Stimulated activated CD8-positive, alpha-beta memory T cell treated with anti-CD3 and anti-CD28 coated beads, Interleukin-12 subunit alpha, Interleukin-12 subunit beta, amount 100 ng/mL, for 24 hours (primary cell): ENCODE measurements at regions not wholly inside any gene's neighbourhood (a gene's known extent, or its start where the extent isn't known, plus 50 kb on each side); places are given as distances from the start of the nearest gene placed in this dataset.
"Not testable (repeated sequence)": the region's sequence is repeated elsewhere in the genome, so short reads cannot be mapped to it uniquely, and the experiment has no call there.

Source experiments
- DNase-seq: peaks from one replicate; pipeline ENCODE4 v3.0.0-alpha.2; 2020; ENCODE audit errors: extremely low read depth

DNA sequence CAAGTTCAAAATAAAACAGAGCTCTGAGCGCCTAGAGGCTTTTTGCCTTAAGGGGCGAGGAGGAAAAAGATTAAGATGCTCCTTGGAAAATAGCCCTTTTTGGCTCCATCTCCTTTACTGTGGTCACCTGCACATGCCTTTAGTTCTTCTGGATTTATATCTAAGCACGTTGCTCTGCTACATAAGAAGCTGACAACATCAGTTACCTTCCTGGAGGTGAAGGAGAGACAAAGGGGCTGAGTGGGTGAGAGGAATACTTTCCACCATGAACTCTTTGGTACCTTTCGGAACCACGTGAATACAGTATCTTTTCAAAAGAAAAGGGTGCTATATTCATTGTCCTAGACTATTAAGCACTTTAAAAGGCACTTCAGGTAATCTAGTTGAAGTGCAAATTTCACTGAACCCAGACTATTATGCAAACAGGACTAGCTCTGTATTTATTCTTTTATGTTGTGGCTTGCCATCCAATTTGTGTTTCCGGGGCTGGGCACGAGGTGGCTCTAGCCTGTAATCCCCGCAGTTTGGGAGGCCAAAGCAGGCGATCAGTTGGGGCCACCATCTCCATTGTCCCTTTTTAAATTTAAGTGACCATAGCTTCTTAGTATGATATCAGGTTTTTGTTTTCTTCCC, 201.5 kb downstream of the TM9SF2 start:
- no peak for DNase-seq

DNA sequence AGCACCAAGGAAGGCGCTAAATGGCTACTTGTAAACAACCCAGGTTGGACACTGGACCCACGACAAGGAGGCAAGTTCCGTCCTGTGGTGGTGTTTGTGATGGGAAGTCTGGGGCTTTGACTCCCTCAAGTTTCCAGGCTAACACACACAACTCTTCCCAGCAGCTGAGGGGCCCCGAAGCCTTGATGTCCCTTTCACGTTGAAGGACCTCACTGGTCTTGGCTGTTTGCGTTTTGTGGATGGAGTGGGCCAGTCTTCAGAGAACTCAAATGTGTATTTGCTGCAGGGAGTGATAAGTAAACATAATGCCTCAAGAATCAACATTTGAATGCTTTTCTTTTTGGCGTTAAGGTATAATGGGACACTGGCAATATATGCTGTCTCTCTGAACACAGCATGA, 199.2 kb downstream of the TM9SF2 start:
- no peak for DNase-seq

DNA sequence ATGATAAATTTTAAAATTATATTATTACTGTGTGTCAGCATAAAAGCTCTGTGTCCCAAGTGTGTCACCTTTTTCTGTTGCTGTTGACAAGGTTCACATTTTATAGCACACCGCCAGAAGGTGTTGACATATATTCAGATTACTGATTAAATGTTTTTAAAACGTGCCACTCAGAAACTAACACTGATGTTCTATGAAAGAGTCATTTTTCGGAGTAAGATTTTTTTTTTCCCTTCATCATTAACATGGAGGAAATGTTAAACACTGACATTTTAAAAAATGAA, 197.5 kb downstream of the TM9SF2 start:
- DNase-seq: no peak

GRCh38 chr13:99698010-99698815, 196.9 kb downstream of the TM9SF2 start:
- DNase-seq: no peak

DNA sequence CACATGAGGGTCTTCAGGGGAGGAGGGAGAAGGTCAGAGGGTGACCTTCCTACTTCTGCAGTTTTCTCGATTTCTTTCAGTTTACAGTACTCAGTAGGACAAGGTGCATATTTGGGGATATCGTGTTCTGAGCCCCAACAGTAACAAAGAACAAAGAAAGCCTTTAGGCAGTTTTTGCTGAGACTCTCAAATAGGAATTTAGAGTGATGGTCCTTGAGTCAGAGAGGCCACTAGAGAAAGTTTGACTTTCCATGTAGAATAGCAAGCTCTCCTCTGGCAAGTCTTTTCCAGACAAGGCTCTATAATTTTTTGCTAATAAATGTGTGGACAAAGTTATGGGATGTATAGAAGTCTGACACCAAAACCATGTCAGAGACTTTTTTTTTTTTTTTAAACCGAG, 194.6 kb downstream of the TM9SF2 start:
- DNase-seq: no peak

DNA sequence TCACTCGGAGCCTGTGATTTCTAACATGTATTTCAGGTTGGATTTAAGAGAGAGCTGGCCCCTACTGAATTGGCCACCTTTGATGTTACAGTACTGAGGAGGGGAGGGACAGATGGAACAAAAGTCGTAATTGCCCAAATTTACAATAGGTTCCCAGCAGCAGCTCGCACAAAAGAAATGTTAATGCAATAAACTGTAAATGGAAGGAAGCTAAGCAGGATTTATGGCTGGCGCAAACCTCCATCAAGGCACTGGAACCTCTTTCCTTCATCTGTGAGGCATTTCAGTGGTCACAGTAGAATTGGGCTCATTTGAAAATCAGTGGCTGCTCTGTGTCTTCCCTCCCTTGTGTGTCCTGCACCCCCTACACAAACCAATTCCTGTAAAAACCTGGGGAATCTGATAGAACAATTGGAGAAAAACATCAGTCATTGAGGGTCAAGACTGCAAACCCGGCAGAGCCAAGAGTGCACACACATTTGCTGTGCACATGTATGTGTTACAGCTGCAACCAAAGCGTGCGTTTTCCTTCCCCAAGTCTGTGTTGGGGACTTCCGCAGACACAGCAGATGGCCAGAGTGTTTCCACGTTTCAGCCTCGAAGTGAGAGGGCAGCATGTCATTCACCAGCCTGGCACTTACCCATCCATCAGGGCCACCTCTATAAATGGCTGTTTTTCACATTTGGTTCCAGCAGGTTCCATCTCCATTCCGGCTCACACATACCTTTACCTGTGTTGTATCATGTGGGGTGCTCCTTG, 192.8 kb downstream of the TM9SF2 start:
- no peak for DNase-seq

DNA sequence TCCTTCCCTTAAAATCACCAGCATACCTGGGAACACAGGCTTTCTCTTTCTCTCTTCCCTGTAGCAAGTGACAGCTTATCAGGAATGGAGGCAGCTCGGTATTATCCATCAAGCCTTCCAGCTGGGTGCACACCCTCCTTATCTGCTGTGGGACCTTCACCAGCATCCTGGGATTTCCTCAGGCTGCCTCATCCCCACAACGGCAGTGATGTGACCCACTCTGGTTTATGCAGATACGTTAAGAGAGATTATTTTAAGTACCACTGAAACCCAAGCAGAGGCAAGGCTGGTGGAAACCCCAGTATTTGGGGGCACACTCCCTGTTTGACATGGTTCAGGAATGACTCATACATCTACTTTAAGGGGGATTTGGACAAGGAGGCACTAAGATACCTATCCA, 192.1 kb downstream of the TM9SF2 start:
- DNase-seq: no peak

DNA sequence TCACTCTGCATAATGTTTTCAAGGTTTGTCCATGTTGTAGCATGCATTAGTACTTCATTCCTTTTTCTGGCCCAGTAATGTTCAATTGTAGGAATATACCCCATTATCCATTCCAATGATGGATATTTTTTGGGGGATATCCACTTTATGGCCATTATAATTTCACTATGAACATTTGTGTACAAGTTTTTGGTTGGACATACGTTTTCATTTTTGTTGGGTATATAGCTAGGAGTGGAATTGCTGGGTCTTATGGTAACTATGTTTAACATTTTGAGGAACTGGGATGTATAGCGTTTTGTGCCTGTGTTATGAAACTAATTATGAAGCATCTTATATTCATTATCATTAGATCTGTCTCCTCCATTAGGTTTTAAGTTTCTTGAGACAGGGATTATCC, 191.6 kb downstream of the TM9SF2 start:
- DNase-seq: no peak

- DNase-seq: no peak
Measured at GRCh38 chr13:99691552-99691951, 190.3 kb downstream of the TM9SF2 start.

DNA sequence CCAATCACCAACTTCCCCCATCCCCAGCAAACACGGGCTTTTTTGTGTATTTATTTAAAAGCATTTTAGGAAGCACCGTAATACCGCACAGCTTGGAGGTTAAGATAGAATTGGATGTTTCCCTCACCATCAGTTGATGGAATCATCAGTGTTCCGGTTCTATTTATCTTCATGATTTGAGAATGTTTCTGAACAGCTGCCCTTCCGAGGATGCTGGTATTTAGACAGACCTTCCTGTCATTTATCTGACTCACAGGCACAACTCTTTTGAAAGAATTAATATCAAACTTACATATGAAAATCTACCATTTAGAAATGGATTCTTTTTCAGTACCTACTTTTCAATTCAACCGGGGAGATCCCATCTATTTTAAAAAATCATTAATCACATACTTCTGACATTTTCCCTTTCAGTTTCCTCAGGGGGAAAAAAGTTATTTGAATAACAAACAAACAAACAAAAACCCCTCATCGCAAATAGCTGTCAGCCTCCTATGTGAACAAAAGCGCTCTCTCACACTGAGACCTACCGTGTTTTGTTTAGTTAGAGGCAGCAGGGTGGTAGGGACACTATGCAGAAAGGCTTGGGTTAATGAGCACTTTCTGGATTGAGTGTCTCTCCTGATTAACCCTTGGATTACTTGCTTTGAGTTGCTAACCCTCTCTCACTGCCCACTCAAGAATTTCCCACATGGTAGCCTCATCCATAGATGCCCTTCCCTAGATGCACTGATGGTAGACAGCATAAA, 189.3 kb downstream of the TM9SF2 start:
- DNase-seq: no peak

- DNase-seq: no peak
Measured at GRCh38 chr13:99689955-99690354, 188.7 kb downstream of the TM9SF2 start.

- no peak for DNase-seq
Measured at GRCh38 chr13:99688776-99689175, 187.5 kb downstream of the TM9SF2 start.

GRCh38 chr13:99687723-99688397, 186.6 kb downstream of the TM9SF2 start:
- DNase-seq: no peak

- no peak for DNase-seq
Measured at GRCh38 chr13:99686944-99687411, 185.7 kb downstream of the TM9SF2 start.

- DNase-seq: no peak
Measured at GRCh38 chr13:99686157-99686572, 184.9 kb downstream of the TM9SF2 start.

DNA sequence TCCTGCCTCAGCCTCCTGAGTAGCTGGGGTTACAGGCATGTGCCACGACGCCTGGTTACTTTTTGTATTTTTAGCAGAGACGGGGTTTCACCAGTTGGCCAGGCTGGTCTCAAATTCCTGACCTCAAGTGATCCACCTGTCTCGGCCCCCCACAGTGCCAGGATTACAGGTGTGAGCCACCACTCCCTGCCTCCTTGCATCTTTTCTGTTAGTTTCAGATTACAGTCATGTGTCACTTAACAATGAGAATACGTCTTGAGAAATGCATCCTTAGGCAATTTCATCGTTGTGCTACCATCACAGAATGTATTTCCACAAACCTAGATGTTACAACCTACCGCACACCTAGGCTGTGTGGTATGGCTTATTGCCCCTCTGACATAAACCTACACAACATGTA, 180.4 kb downstream of the TM9SF2 start:
- DNase-seq: no peak

GRCh38 chr13:99677116-99677951, 176.1 kb downstream of the TM9SF2 start:
- DNase-seq: no peak

GRCh38 chr13:99671746-99672145, 170.5 kb downstream of the TM9SF2 start:
- no peak for DNase-seq

- DNase-seq: not testable (repeated sequence)
Measured at GRCh38 chr13:99669096-99669495, 167.8 kb downstream of the TM9SF2 start.

GRCh38 chr13:99666146-99666805, 165.0 kb downstream of the TM9SF2 start:
- no peak for DNase-seq
